ENCODE measurements at regions not wholly inside any gene's neighbourhood (a gene's known extent, or its start where the extent isn't known, plus 50 kb on each side); places are given as distances from the start of the nearest gene placed in this dataset.

- Histone ChIP-seq H3K4me1 (no peaks in the 10 kb centered on the region), H3K4me3 (no peak overlapping the region), H3K36me3 (no peaks in the 10 kb centered on the region), H3K9me3 (no peaks in the 10 kb centered on the region), H3K27me3 (peaks cover 0 to 7% (median 0%) of the 10 kb centered on the region in 4 donors), H3K27ac (no peak overlapping the region)
- DNase-seq: no peak
- 83 to 90% methylated on average over 6 of the region's 6 CpGs for WGBS, 2 donors
- intact Hi-C loops (cut with DNase I): no loop called here
- TF ChIP-seq CTCF (IDR thresholded peaks at IDR 0.05): no peak
- TF ChIP-seq POLR2A (IDR thresholded peaks at IDR 0.05): no peak
Observed at GRCh38 chr13:34013061-34013460, 195.1 kb downstream of the RFC3 start.

- TF ChIP-seq POLR2A (IDR thresholded peaks at IDR 0.05): no peak
- TF ChIP-seq CTCF (IDR thresholded peaks at IDR 0.05): no peak
- intact Hi-C loops (cut with DNase I): no loop called here
- Histone ChIP-seq H3K27me3 (no peaks in the 10 kb centered on the region), H3K9me3 (peaks cover 0 to 7% (median 7%) of the 10 kb centered on the region in 3 donors), H3K27ac (no peak overlapping the region), H3K4me1 (no peaks in the 10 kb centered on the region), H3K36me3 (no peaks in the 10 kb centered on the region), H3K4me3 (no peak overlapping the region)
- 16 to 58% methylated on average over 4 of the region's 4 CpGs for WGBS, 2 donors
- no peak for DNase-seq
Observed at GRCh38 chr13:34017231-34017630, 199.3 kb downstream of the RFC3 start.

- intact Hi-C loops (cut with DNase I): no loop called here
- H3K27me3 ChIP-seq: no peaks in the 10 kb centered on the region
- WGBS, 2 donors: 57 to 60% methylated on average over 6 of the region's 6 CpGs
Observed at GRCh38 chr13:34019870-34020269, 201.9 kb downstream of the RFC3 start.

GRCh38 chr13:34020388-34020787, 202.4 kb downstream of the RFC3 start:
- TF ChIP-seq CTCF (IDR thresholded peaks at IDR 0.05) (no peak), POLR2A (IDR thresholded peaks at IDR 0.05) (no peak)
- H3K36me3 ChIP-seq: no peaks in the 10 kb centered on the region
- intact Hi-C loops (cut with DNase I): no loop called here
- H3K27me3 ChIP-seq: no peaks in the 10 kb centered on the region
- no peaks in the 10 kb centered on the region for H3K4me1 ChIP-seq
- peaks cover 0 to 7% (median 7%) of the 10 kb centered on the region in 3 donors for H3K9me3 ChIP-seq
- 29 to 32% methylated on average over 3 of the region's 3 CpGs for WGBS, 2 donors
- no peak overlapping the region for H3K27ac ChIP-seq
- DNase-seq: no peak
- no peak overlapping the region for H3K4me3 ChIP-seq

More at GRCh38 chr13:34019870-34020269, 201.9 kb downstream of the RFC3 start:
- Histone ChIP-seq H3K9me3 (peaks cover 0 to 7% (median 7%) of the 10 kb centered on the region in 3 donors), H3K4me1 (no peaks in the 10 kb centered on the region), H3K36me3 (no peaks in the 10 kb centered on the region), H3K27ac (no peak overlapping the region), H3K4me3 (no peak overlapping the region)
- TF ChIP-seq CTCF (IDR thresholded peaks at IDR 0.05) (no peak), POLR2A (IDR thresholded peaks at IDR 0.05) (no peak)
- DNase-seq: no peak

GRCh38 chr13:34021619-34022018, 203.7 kb downstream of the RFC3 start:
- Histone ChIP-seq H3K27ac (no peak overlapping the region), H3K4me3 (no peak overlapping the region), H3K36me3 (no peaks in the 10 kb centered on the region), H3K9me3 (peaks cover 0 to 11% (median 7%) of the 10 kb centered on the region in 3 donors), H3K27me3 (no peaks in the 10 kb centered on the region), H3K4me1 (no peaks in the 10 kb centered on the region)
- intact Hi-C loops (cut with DNase I): no loop called here
- TF ChIP-seq POLR2A (IDR thresholded peaks at IDR 0.05): no peak
- no peak for DNase-seq

- 0 to 17% methylated on average over 1 of the region's 1 CpG for WGBS, 2 donors
- Histone ChIP-seq H3K4me3 (no peak overlapping the region), H3K27me3 (no peaks in the 10 kb centered on the region), H3K9me3 (peaks cover 0 to 12% (median 7%) of the 10 kb centered on the region in 3 donors), H3K4me1 (no peaks in the 10 kb centered on the region), H3K27ac (no peak overlapping the region), H3K36me3 (no peaks in the 10 kb centered on the region)
- TF ChIP-seq POLR2A (IDR thresholded peaks at IDR 0.05) (no peak), CTCF (IDR thresholded peaks at IDR 0.05) (no peak)
- intact Hi-C loops (cut with DNase I): no loop called here
- DNase-seq: no peak
Observed at GRCh38 chr13:34025746-34026145, 207.8 kb downstream of the RFC3 start.

All from esophagus squamous epithelium (tissue), 5 donors.